Heart right ventricle (tissue), 16 donors: ENCODE measurements at regions not wholly inside any gene's neighbourhood (a gene's known extent, or its start where the extent isn't known, plus 50 kb on each side); places are given as distances from the start of the nearest gene placed in this dataset.

Experiments
- ATAC-seq, 8 donors: fragments of 200-7000 bp; cut with Tn5 transposase; one replicate each; pipeline ENCODE4 v1.9.1; 2020; ENCODE audit warnings: mild to moderate bottlenecking in 8 of 8, moderate library complexity in 8 of 8, moderate number of reproducible peaks in 1 of 8
- DNase-seq, 2 donors: peaks; one replicate each; pipeline ENCODE4 v3.0.0-alpha.2; 2020
- H3K27ac ChIP-seq, 10 donors: fragments of 200-600 bp; sonication (generic) in 2 of 10; one replicate each; pipeline versions ENCODE4 v1.5.0 to v1.8.0; 2020 to 2022; ENCODE audit warnings: mild to moderate bottlenecking in 3 of 10
- H3K27me3 ChIP-seq, 7 donors: fragments of 200-600 bp; one replicate each; pipeline ENCODE4 v1.8.0; 2021 to 2022; ENCODE audit warnings: mild to moderate bottlenecking in 2 of 7
- H3K36me3 ChIP-seq, 9 donors: fragments of 200-600 bp; sonication (generic) in 1 of 9; one replicate each; pipeline versions ENCODE4 v1.5.0 to v1.8.0; 2020 to 2022; ENCODE audit warnings: mild to moderate bottlenecking in 2 of 9
- H3K4me1 ChIP-seq, 9 donors: fragments of 200-600 bp; sonication (generic) in 1 of 9; one replicate each; pipeline versions ENCODE4 v1.5.0 to v1.8.0; 2020 to 2022; ENCODE audit warnings: mild to moderate bottlenecking in 4 of 9
- H3K4me3 ChIP-seq, 10 donors: fragments of 200-600 bp; sonication (generic) in 2 of 10; one replicate each; pipeline versions ENCODE4 v1.5.0 to v1.8.0; 2020 to 2022; ENCODE audit warnings: mild to moderate bottlenecking in 7 of 10, moderate library complexity in 2 of 10
- H3K9me3 ChIP-seq, 11 donors: fragments of 200-600 bp in 10 of 11; sonication (generic) in 2 of 11; one replicate each; pipeline versions ENCODE4 v1.5.0 to v1.8.0; 2013 to 2022; ENCODE audit warnings: mild to moderate bottlenecking in 2 of 11, control low read depth in 1 of 11, moderate library complexity in 1 of 11
- CTCF ChIP-seq, 9 donors: fragments of 200-600 bp; sonication (generic) in 2 of 9; IDR thresholded peaks; one replicate each; pipeline versions ENCODE4 v1.5.0 to v1.8.0; 2021 to 2022; ENCODE audit warnings: antibody characterized with exemption in 9 of 9, mild to moderate bottlenecking in 5 of 9, moderate library complexity in 1 of 9
- WGBS, 2 donors: extraction: QIAGEN DNeasy Blood & Tissue Kit; methylation state at CpG; one replicate each; pipeline ENCODE4 v1.1.7; 2013; ENCODE audit warnings: inconsistent platforms in 1 of 2; 5-methylcytosine and 5-hydroxymethylcytosine counted together
- intact Hi-C, 10 donors: fragments of 100-400 bp; cut with DNase I; formaldehyde crosslinking; loops; one replicate each; pipeline versions ENCODE4 v1.11.1 to v1.14.2; 2022
- donor health status: Arrhythmogenic right ventricular cardiomyopathy.
- donor health status: ischemic (EF 13 %, LVEDD 7.1; RV severe dilation, severe dysfunction).
- donor health status: healthy with polysubstance abuse.
- donor health status: DM: no; HTN: yes; CAD: no.
- donor health status: DM: no; HTN: no; CAD: no.
- donor health status: ischemic (EF 25% LVEDD 6.9; RV normal size, moderate dysfunction).
- donor health status: ischemic (EF 25% LVEDD 5.7; RV mildly dilated, moderate dysfunction).
- donor health status: healthy.
- donor health status: DM: yes; HTN: yes; CAD: no.
- donor health status: Ischemic cardiomyopathy.
- donor health status: ischemic (EF 35%, LVEDD 5.7; RV mildly dilated, moderate dysfunction).
- donor health status: nonischemic (EF 11% LVEDD 7.7; RV severe dilation, severe dysfunction).
- donor health status: DM: yes; HTN: yes; CAD: no.
- donor health status: PGD.
- donor health status: ischemic (EF 29% LVEDD 5.4; RV normal size, mild dysfunction).
- donor health status: nonischemic (EF 23%, LVEDD 6.1; RV moderate dilation, normal function).

- Histone ChIP-seq H3K4me1 (no peaks in the 10 kb centered on the region), H3K9me3 (peaks cover 0 to 25% (median 0%) of the 10 kb centered on the region in 11 donors), H3K27me3 (no peaks in the 10 kb centered on the region), H3K27ac (no peak overlapping the region), H3K4me3 (no peak overlapping the region), H3K36me3 (no peaks in the 10 kb centered on the region)
- DNase-seq (no peak), ATAC-seq (no peak)
- WGBS, 2 donors: 86 to 89% methylated on average over 4 of the region's 4 CpGs
- intact Hi-C loops: no loop called here
- TF ChIP-seq CTCF (IDR thresholded peaks at IDR 0.05): no peak
These were observed 295.1 kb downstream of the HHIPL2 start for GRCh38 chr1:222252788-222253187.

- Histone ChIP-seq H3K27ac (no peak overlapping the region), H3K4me3 (no peak overlapping the region), H3K9me3 (peaks cover 0 to 25% (median 0%) of the 10 kb centered on the region in 11 donors), H3K36me3 (no peaks in the 10 kb centered on the region), H3K27me3 (no peaks in the 10 kb centered on the region), H3K4me1 (no peaks in the 10 kb centered on the region)
- WGBS, 2 donors: 94% methylated on average over 2 of the region's 2 CpGs
- DNase-seq (no peak), ATAC-seq (no peak)
- intact Hi-C loops: no loop called here
- TF ChIP-seq CTCF (IDR thresholded peaks at IDR 0.05): no peak
These were observed 296.1 kb downstream of the HHIPL2 start for GRCh38 chr1:222251847-222252246.

GRCh38 chr1:222250376-222250775, 297.5 kb downstream of the HHIPL2 start:
- TF ChIP-seq CTCF (IDR thresholded peaks at IDR 0.05): no peak
- intact Hi-C loops: no loop called here
- no peak for ATAC-seq
- no peak for DNase-seq
- Histone ChIP-seq H3K4me3 (no peak overlapping the region), H3K27me3 (no peaks in the 10 kb centered on the region), H3K36me3 (no peaks in the 10 kb centered on the region), H3K27ac (no peak overlapping the region), H3K9me3 (peaks cover 0 to 25% (median 0%) of the 10 kb centered on the region in 11 donors), H3K4me1 (no peaks in the 10 kb centered on the region)

GRCh38 chr1:222247811-222248310, 300.0 kb downstream of the HHIPL2 start:
- 58 to 66% methylated on average over 3 of the region's 3 CpGs for WGBS, 2 donors
- no peaks in the 10 kb centered on the region for H3K27me3 ChIP-seq
- H3K4me3 ChIP-seq: no peak overlapping the region
- no peak overlapping the region for H3K27ac ChIP-seq
- peaks cover 0 to 12% (median 0%) of the 10 kb centered on the region in 11 donors for H3K9me3 ChIP-seq
- intact Hi-C loops: no loop called here
- no peaks in the 10 kb centered on the region for H3K36me3 ChIP-seq
- DNase-seq (no peak), ATAC-seq (no peak)
- H3K4me1 ChIP-seq: no peaks in the 10 kb centered on the region
- no peak for TF ChIP-seq CTCF (IDR thresholded peaks at IDR 0.05)
